Medulla oblongata (tissue), 1 donor: ENCODE measurements at regions not wholly inside any gene's neighbourhood (a gene's known extent, or its start where the extent isn't known, plus 50 kb on each side); places are given as distances from the start of the nearest gene placed in this dataset.

Experiments
- DNase-seq: peaks from one replicate; pipeline ENCODE4 v3.0.0-alpha.2; 2015; ENCODE audit errors: extremely low spot score

GRCh38 chr13:44093607-44094564, 214.2 kb downstream of the LACC1 start:
- no peak for DNase-seq

GRCh38 chr13:44096901-44097300, 217.2 kb downstream of the LACC1 start:
- no peak for DNase-seq

- DNase-seq: no peak
Observed at GRCh38 chr13:44098559-44098958, 218.9 kb downstream of the LACC1 start.

- DNase-seq: no peak
Observed at GRCh38 chr13:44101347-44102083, 221.8 kb downstream of the LACC1 start.

- DNase-seq: no peak
Observed at GRCh38 chr13:44103429-44104196, 223.9 kb downstream of the LACC1 start.

GRCh38 chr13:44104197-44104490, 224.4 kb downstream of the LACC1 start:
- DNase-seq: peak; percentile 58

GRCh38 chr13:44104969-44105368, 225.3 kb downstream of the LACC1 start:
- DNase-seq: no peak

GRCh38 chr13:44106266-44107152, 226.8 kb downstream of the LACC1 start:
- no peak for DNase-seq

GRCh38 chr13:44107357-44108121, 227.8 kb downstream of the LACC1 start:
- no peak for DNase-seq

- DNase-seq: no peak
Observed at GRCh38 chr13:44108331-44108858, 228.7 kb downstream of the LACC1 start.

GRCh38 chr13:44110091-44110621, 230.5 kb downstream of the LACC1 start:
- DNase-seq: no peak

GRCh38 chr13:44111701-44112100, 232.0 kb downstream of the LACC1 start:
- no peak for DNase-seq

GRCh38 chr13:44112700-44113329, 233.1 kb downstream of the LACC1 start:
- no peak for DNase-seq

- DNase-seq: no peak
Observed at GRCh38 chr13:44116562-44117332, 237.0 kb downstream of the LACC1 start.

- no peak for DNase-seq
Observed at GRCh38 chr13:44117351-44117750, 237.6 kb downstream of the LACC1 start.

- DNase-seq: no peak
Observed at GRCh38 chr13:44117816-44118215, 238.1 kb downstream of the LACC1 start.

GRCh38 chr13:44118881-44119280, 239.2 kb downstream of the LACC1 start:
- no peak for DNase-seq

GRCh38 chr13:44120043-44120442, 240.3 kb downstream of the LACC1 start:
- DNase-seq: no peak
